Adrenal gland (tissue), 5 donors: ENCODE measurements at regions not wholly inside any gene's neighbourhood (a gene's known extent, or its start where the extent isn't known, plus 50 kb on each side); places are given as distances from the start of the nearest gene placed in this dataset.

Experiments used
- POLR2A ChIP-seq, 2 donors: fragments of 450-650 bp; IDR thresholded peaks; one replicate each; pipeline ENCODE4 v1.6.1; 2017; ENCODE audit warnings: antibody characterized with exemption in 2 of 2, mild to moderate bottlenecking in 2 of 2, moderate library complexity in 1 of 2
- TF ChIP-seq, protein P1 (sequence below), 6 experiments: fragments of 450-650 bp in 4 of 6; fragments of 200-600 bp in 2 of 6; sonication (generic) in 1 of 6; IDR thresholded peaks; 1 replicate in 5 of 6; 2 replicates in 1 of 6; pipeline versions ENCODE4 v1.5.1 to v1.8.0; 2016 to 2021; ENCODE audit warnings: antibody characterized with exemption in 6 of 6, mild to moderate bottlenecking in 2 of 6, moderate library complexity in 1 of 6
- donor health status: DM: no; HTN: no; CAD: no.

DNA sequence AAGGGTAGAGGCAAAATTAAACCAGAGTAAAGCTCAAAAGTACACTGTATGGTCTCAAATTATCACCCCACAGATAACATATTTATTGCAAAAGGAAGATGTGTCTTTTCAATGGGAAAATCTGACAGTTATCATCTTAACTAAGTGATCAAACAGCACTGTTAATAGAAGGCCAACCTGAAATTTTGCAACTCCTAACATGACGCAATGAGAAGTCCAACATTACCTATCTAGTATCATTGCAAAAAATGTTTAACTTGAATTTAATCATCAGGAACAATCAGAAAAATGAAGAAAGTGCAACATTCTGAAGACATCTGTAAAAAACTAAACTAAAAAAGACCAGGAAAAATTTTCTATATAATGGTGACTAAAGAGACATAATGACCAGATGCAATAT, 156.7 kb upstream of the POGK start:
- TF ChIP-seq, protein P1, sequence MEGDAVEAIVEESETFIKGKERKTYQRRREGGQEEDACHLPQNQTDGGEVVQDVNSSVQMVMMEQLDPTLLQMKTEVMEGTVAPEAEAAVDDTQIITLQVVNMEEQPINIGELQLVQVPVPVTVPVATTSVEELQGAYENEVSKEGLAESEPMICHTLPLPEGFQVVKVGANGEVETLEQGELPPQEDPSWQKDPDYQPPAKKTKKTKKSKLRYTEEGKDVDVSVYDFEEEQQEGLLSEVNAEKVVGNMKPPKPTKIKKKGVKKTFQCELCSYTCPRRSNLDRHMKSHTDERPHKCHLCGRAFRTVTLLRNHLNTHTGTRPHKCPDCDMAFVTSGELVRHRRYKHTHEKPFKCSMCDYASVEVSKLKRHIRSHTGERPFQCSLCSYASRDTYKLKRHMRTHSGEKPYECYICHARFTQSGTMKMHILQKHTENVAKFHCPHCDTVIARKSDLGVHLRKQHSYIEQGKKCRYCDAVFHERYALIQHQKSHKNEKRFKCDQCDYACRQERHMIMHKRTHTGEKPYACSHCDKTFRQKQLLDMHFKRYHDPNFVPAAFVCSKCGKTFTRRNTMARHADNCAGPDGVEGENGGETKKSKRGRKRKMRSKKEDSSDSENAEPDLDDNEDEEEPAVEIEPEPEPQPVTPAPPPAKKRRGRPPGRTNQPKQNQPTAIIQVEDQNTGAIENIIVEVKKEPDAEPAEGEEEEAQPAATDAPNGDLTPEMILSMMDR (IDR thresholded peaks at IDR 0.05): no peak
- TF ChIP-seq POLR2A (IDR thresholded peaks at IDR 0.05): no peak
